RPMI7951 (cell line): ENCODE measurements at regions not wholly inside any gene's neighbourhood (a gene's known extent, or its start where the extent isn't known, plus 50 kb on each side); places are given as distances from the start of the nearest gene placed in this dataset.
"Not testable (repeated sequence)": the region's sequence is repeated elsewhere in the genome, so short reads cannot be mapped to it uniquely, and the experiment has no call there.

Source experiments
- DNase-seq: peaks from one replicate; pipeline ENCODE4 v3.0.0-alpha.2; 2012; ENCODE audit warnings: low read depth

DNA sequence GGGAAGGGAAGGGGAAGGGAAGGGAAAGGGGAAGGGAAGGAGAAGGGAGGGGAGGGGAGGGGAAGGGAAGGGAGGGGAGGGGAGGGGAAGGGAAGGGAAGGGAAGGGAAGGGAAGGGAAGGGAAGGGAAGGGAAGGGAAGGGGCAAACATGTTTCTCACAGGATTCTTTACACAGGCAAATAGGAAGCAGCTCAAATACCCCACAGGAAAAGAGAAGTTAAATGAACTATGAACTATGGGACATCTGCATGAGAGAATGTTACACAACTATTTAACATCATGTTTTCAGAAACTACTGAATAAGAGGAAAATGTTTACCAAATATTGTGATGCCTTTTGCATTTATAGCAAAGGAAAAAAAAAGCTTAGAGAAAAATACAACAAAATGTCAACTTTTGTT lies 125.4 kb upstream of the SLC30A5 start:
- no peak for DNase-seq

DNA sequence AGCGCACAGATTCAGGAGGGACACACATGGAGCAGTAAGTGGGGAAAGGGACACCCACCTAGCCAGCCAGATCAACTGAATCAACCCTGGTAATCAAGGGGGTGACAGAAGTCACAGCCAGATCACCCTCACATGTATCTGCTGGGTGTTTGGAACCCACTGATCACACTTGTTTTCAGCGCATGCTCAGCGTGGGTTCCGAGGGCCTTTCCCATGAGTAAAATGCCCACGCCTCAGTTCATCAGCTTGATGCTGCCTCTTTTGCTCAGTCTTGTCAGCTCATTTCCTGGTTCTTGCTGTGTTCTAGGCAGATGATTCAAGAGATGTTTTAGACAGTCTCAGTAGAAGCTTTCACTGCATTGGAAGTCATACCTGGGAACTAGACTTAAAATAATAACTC lies 123.2 kb upstream of the SLC30A5 start:
- DNase-seq, result no peak

DNA sequence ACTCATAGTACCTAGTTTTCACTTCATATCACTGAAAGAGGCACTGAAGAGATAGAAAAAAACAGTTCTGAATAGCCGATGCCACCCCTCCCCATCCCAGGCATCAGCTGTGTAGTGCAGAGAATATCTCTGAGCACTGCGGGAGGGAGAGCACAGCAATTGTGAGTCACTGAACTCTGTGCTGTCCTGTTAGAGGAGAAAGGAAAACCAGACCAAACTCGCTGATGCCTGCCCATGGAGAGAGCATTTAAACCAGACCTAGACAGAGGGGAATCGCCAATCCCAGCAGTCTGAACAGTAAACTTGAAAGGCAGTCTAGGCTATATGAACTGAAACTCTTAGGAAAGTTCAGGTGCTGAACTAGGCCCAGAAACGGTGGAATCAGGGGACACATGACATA lies 120.1 kb upstream of the SLC30A5 start:
- DNase-seq, result no peak

DNA sequence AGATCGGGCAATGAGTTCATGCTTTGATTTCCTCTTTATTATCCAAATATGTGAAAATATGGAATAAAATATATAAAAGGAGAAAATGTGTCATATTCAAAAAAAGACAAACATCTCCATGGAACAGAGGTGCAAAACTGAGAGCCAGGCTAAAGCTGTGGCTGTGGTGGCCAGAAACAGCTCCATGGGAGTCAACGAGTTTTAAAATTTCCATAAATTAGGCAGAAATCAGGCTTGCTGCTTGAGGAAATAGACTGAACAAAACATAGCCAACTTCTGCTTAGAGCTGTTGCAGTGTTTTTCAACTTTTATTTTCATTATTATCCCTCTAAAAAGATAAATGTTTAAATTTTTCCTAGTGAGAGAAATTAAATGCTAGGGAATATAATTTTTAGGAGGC lies 110.8 kb upstream of the SLC30A5 start:
- DNase-seq, result no peak

DNA sequence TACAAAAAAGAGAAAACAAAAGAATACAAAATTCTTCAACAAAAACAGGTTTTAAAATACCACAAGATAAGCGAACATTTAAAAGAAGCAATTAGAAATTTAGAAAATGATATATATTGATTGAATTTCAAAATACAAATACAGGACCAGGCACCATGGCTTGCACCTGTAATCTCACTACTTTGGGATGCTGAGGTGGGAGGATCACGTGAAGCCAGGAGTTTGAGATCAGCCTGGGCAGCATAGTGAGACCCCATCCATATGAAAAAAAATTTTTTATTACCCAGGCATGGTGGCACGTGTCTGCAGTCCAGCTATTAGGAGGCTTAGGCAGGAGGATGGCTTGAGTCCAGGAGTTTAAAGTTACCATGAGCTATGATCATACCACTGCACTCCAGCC lies 109.9 kb upstream of the SLC30A5 start:
- no peak for DNase-seq

DNA sequence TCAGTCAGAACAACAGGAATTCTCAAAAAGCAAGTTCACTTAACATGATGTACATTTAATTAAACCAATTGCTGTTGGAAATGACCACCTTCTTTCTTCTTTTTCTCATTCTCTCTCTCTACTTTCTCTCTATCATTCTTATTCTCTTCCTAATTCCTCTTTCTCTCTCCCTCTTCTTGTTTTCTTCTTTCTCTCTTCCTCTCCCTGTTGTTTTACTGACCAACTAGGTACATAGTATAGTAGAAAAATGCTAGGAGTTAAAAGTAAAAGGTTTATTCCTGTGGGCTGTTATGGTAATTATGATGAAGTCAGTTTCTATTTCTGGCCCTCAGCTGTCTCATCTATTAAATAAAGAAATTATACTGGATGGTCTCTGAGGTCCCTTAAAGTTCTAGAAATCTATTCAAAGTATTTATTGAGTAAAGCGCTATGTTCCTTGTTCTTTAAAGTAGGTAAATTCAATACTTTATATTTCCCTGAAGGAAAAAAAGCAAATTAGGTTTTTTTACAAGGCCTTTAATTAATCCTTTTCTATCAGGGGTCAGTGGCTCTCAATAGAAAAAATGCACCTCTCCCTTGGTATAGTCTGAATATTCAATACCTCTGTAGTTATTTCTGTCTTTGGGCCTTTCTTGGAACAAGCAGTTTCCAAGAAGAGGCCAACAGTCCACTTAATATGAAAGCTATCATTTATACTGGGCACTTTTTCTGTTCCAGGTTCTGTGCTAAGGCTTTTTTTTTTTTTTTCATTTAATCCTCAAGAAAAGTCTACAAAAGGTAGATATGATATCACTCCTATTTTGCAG lies 102.3 kb upstream of the SLC30A5 start:
- no peak for DNase-seq

DNA sequence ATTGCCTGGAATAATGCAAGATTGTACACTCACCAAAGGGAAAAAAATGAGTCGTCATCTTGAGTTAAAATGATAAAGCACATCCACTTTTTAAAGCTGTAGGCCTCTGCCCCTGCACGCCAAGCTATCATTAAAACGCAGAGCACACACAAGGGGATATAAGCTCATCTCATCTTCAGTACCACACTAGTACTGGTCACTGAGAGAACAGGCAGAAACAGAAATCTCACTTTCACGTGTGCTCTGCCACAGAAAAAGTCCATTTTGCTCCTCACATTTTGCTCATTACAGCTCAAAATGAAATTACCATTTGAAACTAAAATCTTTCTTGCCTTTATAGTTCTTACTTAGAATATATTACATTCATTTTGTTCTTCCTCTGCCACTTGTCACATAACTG lies 99.2 kb upstream of the SLC30A5 start:
- no peak for DNase-seq

DNA sequence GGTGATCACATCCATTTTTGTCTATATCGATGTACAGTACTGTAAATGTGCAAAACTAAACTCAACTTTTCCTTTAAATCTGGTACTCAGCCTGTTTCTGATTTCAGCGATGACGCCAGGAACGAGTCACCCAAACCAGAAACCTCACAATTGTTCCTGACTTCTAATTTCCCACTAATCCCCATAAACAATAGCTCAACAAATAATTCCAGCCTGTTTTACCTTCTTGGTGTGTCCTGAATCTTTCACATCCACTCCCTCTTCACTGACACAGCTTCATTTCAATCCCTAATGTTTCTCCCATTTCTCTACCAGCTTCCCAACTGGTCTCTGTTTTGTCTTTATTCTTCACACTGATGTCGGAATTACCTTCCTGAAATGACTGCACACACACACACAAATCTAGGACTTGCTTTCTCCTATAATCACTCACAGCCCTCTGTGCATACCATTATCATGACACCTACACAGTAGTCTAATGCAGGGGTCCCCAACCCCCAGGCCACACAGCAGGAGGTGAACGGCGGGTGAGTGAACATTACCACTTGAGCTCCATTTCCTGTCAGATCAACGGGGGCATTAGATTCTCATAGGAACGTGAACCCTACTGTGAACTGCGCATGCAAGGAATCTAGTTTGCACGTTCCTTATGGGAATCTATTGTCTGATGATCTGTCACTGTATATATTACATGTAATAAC lies 97.8 kb upstream of the SLC30A5 start:
- no peak for DNase-seq

DNA sequence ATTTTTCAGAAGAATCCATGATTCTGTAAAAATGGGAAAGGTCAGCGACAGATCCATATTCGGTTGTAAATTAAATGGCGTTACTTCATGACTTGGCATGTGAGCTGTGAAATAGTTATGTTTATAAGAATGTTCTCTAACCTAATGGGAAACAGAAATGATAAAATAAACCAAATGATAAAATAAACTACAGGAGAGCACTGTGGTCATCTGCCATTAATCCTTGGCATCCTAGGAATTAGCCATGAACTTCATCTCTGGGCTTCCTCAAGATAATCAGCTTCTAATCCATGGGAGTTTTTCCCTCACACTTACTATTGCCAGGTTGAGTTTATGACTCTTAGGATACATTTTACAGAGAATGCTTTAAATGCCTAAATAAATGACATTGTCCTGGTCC lies 94.6 kb upstream of the SLC30A5 start:
- no peak for DNase-seq

DNA sequence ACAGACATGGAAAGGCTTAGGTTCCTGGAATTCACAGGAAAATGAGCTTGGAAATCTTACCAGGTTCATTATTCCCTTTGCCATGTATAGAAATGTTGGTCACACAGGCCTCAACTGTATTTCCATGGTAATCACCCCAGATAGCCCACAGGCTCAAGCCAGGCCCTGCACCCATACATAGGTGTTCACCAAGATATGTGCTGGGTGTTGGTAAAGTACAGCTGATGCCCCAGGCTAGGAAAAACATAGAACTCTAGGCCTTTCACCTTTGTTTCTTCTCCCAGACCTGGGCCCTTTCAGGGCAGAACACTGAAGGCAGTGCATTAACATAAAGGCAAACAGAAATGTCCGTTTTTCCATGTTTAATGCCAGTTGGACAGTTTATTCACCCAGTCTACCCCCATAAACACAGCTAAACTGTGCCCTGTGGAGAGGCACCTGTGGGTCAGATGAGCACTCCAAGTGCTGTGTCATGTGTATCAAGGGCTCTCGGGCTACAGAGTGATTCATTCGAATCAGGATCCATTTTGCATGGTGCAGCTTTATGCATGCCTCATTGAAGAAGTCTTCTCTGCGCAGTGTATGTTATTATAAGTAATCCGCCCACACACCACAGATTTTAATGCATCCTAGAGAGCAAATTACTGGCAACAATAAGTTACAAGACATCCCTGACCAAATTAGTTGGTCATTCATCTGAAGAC lies 93.4 kb upstream of the SLC30A5 start:
- DNase-seq, result no peak

DNA sequence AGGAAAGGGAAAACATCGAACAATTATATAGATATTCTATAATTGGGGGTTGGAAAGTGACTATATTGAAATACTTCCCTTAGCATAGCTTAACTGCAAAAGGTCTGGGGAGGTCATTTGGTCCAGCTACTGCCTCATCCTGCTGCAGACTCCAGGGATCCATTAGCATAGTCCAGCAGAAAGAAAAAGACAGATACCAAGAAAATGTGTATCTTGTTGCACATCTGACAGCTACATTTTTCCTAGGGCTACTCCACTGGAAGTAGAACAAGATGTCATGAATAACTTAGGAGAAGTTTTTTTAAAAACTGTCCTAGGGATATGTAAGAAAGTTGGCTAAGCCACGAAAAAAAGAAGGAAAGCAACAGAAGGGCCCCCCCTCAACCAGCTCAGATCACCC lies 92.9 kb upstream of the SLC30A5 start:
- no peak for DNase-seq

DNA sequence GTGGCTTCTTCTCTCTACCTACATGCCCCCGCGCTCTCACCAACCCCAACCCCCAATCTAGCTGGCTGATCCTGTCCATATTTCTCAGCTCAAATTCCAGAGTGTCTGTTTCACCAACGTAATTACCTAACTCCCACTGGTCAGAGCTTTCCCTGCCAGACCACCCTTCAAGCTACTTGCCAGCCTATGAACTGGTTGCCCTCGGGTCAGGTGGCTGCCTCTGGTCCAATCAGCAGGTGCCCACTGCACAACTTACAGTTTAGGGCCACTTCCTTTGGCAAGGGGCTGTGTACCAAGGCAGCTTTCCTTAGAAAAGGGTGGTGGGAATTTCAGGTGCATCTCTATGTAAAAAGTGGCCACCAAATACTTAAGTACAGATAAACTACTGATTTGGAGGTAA lies 92.2 kb upstream of the SLC30A5 start:
- DNase-seq, result no peak

DNA sequence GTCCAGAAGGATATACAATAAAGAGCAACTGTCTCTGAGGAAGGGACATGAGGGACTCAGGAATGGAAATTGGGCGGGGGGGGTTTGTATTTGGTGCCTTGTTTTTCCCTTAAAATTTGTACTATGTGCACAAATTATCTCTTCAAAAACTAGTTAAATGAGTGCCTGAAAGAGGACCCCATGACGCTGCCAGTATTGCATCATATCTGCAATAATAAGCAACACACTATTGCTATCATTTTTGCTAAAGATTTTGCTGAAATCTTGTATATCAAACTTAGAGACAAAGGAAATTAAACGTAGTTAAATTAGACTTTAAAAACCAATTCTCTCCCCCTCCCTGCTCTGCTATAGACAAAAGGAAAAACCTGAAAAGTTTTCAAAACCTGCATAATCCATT lies 89.7 kb upstream of the SLC30A5 start:
- DNase-seq, result no peak

DNA sequence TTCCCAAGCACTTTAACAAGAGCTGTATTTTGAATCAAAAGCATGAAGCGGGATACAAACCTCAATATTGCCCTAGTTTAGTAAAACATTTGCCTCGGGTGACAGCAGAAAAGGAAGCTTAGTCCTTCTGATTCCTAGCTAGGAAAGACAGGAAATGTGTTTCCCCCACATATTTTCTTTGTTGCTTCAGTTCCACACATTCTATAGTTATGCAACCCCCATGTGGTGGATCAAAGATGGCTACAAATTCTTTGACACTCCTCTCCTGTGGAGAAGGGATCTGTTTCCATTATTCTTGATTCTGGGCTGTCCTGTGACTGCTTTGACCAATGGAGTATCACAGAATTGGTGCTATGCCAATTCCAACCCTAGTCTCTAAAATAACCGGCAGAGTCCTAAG lies 89.1 kb upstream of the SLC30A5 start:
- DNase-seq, result no peak

DNA sequence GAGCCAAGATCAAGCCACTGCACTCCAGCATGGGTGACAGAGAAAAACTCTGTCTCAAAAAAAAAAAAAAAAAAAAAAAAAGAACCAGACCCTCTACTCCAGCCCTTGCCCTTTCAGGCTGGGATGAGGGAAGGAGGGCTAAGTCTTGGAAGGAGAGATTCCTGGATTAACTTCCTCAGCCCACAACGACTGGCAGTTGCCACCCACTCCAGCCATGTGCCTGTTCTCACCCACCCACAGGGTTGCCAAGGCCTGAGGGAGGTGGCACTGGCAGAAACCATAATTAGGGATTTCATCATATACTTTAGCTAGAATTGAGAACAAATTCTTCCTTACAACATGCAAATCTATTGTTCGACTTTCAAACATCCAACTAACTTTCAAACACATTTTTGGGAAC lies 87.8 kb upstream of the SLC30A5 start:
- no peak for DNase-seq

DNA sequence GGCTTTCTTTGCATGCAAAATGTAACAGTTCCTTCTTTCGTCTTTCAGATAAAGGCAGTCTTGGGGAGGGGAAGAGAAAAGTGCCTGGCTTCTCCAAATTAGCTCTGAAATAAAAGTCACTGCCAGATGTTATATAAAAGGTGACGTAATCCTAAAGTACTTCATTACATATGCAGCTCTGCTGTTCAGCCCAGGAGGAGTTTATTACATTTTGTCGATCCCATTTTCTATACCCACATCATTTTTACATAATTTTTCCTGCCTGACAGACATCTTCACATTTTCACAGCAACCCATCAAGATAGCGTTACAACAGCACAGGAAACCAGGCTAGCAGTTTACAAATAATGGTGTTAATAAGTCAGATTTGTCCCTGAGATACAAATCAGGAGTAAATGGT lies 86.7 kb upstream of the SLC30A5 start:
- peak; percentile 13 for DNase-seq

DNA sequence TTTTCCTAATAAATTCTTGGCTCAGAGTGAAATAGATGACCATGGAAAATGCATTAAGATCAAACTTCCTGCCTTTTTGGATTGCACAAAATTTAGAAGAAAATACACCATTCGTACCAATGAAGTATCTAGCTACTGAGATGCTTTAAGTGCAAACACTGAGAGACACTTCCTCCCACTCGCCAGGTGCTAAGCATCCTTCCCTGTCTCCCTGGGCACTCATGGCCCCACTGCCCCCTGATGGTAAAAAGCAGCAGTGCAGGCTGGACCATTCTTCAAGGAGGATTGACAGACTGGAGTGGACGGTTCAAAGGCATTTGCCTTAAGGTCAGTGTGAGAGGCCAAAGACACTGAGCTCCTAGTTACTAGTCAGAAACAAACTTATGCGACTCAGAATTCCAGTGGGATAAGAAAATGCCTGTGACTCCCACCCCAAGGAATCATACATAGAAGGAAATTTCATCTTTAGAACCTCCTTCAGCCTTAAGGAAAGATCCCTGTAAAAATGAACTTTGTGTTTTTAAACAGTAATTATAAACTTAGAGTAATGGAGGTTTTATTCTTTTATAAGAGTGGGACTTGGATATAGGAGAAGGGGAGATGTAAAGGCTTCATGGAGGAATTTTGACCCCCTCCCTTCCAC lies 86.0 kb upstream of the SLC30A5 start:
- peak; percentile 54 for DNase-seq

DNA sequence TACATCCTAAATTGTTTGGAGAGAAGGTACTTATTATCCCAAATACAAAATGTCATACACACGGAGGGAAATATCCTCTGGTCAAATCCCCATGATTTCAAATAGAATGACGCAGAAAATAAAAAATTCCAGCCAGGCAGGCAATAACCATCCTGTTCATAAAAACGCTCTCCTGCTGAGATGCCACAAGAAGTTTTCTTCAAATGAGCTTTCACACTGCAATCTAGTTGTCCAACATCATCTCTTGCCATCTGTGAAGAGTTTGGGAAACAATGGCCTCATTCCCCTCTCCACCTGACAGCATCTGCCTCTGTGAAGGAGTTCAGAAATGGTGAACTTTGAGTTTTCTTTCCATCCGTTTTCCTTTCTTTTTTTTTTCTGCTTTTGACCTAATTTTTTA lies 83.3 kb upstream of the SLC30A5 start:
- DNase-seq, result no peak

DNA sequence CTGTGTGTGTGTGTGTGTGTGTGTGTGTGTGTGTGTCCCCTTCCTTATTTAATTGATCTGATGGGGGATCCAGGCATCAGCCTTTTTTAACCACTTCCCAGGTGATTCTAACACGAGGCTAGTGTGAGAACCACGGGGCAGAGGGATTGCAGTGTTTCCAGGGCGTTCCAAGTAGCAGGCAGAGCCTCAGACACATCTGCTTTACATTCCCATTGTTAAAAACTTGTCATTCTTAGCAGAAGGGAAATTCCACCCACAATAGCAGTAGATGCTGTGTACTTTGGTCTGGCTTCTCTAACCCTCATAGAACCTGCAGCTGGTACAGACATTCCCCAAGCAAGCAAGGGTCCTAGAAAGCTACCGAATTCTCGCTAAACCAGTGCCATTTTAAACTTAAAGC lies 81.9 kb upstream of the SLC30A5 start:
- no peak for DNase-seq

DNA sequence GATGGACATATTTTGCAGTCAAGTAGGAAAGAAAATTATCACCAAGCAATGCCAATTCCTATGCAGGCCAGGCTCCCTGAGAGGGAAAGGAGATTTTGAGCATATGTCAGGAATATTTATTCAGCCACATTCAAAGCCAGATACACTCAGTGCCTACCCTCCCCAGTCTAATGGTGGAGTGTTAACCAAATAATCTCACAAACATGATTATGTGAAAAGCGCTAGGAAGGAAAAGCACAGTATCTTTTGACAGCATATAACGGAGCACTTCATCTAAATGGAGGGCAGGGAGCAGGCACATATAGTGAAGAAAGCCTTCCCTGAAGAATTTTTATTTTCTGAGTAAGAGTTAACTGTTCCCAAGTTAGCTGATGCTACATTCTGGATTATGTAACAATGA lies 80.3 kb upstream of the SLC30A5 start:
- no peak for DNase-seq

DNA sequence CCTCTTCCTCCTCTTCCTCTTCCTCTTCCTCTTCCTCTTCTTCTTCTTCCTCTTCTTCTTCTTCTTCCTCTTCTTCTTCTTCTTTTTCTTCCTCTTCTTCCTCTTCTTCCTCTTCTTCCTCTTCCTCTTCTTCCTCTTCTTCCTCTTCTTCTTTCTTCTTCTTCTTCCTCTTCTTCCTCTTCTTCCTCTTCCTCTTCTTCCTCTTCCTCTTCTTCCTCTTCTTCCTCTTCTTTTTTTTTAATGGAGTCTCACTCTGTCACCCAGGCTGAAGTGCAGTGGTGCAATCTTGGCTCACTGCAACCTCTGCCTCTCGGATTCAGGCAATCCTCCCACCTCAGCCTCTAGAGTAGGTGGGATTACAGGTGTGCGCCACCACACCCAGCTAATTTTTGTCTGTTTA lies 79.8 kb upstream of the SLC30A5 start:
- DNase-seq, result not testable (repeated sequence)

DNA sequence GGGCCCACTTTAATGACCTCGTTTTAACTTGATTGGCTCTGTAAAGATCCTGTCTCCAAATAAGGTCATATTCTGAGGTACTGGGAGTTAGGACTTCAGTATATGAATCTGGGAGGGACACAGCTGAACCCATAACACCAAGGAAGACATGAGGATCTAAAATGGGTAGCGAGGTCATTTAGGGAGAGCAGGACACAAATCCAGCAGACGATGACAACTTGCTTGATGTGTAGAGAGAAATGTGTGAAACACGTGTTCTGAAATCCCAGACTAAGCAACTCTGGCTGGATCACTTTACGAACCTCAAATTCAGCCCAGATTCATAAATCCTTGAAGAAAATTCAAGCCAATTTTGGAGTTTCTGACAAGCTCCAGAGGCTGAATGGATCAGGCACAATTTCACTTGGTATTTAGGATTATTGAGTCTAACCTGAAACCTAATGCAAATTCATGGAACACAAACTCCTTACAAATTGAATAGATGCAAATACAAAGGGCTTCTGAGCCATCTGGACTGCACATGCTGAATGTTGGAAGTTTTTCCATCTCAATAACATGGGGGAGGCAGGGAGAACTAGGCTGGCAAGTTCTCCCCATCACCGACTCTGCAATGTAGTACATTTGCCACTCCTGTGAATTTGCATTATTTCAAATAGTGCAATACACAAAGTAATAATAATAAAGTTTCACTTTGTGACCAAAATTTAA lies 74.0 kb upstream of the SLC30A5 start:
- DNase-seq, result peak; percentile 12
